ENCODE measurements at regions not wholly inside any gene's neighbourhood (a gene's known extent, or its start where the extent isn't known, plus 50 kb on each side); places are given as distances from the start of the nearest gene placed in this dataset.

DNA sequence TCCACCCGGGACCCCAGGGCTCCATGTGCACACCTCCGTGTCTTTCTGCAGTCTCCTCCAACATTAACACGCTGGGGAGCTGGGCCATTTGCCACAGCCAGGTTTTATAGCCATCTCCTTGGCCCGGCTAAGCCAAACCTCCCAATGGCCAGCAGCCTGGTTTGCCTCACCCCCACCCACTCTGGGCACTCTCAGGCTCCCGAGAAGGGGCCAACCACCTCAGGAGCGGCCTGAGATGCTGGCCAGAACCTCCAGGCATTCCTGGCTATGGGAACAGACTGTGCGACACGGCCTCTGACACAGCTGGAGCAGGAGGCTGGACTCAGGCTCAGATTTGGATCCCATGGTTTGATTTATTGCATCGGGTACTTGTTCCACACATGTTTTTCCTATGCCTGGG is 289.7 kb downstream of the RPLP1 start:
- TF ChIP-seq, protein P1, sequence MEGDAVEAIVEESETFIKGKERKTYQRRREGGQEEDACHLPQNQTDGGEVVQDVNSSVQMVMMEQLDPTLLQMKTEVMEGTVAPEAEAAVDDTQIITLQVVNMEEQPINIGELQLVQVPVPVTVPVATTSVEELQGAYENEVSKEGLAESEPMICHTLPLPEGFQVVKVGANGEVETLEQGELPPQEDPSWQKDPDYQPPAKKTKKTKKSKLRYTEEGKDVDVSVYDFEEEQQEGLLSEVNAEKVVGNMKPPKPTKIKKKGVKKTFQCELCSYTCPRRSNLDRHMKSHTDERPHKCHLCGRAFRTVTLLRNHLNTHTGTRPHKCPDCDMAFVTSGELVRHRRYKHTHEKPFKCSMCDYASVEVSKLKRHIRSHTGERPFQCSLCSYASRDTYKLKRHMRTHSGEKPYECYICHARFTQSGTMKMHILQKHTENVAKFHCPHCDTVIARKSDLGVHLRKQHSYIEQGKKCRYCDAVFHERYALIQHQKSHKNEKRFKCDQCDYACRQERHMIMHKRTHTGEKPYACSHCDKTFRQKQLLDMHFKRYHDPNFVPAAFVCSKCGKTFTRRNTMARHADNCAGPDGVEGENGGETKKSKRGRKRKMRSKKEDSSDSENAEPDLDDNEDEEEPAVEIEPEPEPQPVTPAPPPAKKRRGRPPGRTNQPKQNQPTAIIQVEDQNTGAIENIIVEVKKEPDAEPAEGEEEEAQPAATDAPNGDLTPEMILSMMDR (IDR thresholded peaks at IDR 0.05) = no peak
- no peak for TF ChIP-seq POLR2A (IDR thresholded peaks at IDR 0.05)
- no peak for TF ChIP-seq EP300 (IDR thresholded peaks at IDR 0.05)

Measured in tibial nerve (tissue), 4 donors.